ENCODE measurements at regions not wholly inside any gene's neighbourhood (a gene's known extent, or its start where the extent isn't known, plus 50 kb on each side); places are given as distances from the start of the nearest gene placed in this dataset.
A peak's percentile ranks its signal among the peaks of the same experiment; 100 is the strongest.
"Not testable (repeated sequence)": the region's sequence is repeated elsewhere in the genome, so short reads cannot be mapped to it uniquely, and the experiment has no call there.

DNA sequence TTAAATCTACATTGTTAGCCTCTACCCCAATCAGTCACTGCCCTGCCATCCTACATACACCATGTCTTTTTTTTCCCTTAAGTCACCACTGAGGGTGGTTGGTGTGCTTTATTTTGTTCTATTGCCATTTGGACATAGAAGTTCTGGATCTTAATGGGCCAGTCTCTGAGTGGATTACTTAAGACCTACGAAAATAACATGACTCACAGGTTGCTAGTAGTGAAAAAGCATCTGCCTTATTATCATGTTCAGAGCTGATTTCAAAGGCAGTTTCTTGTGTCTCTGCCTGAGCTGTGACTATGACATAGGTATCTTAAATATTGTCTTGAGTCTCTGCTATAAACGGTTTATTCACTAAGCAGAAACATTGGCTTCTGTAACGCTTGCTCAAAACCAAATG is 410.8 kb downstream of the MDFIC start:
- H3K4me3 ChIP-seq (ENCODE audit: low read depth, low read length), result no peak overlapping the region
- DNase-seq (ENCODE audit: low read depth), result peak; percentile 28
- TF ChIP-seq, protein P1, sequence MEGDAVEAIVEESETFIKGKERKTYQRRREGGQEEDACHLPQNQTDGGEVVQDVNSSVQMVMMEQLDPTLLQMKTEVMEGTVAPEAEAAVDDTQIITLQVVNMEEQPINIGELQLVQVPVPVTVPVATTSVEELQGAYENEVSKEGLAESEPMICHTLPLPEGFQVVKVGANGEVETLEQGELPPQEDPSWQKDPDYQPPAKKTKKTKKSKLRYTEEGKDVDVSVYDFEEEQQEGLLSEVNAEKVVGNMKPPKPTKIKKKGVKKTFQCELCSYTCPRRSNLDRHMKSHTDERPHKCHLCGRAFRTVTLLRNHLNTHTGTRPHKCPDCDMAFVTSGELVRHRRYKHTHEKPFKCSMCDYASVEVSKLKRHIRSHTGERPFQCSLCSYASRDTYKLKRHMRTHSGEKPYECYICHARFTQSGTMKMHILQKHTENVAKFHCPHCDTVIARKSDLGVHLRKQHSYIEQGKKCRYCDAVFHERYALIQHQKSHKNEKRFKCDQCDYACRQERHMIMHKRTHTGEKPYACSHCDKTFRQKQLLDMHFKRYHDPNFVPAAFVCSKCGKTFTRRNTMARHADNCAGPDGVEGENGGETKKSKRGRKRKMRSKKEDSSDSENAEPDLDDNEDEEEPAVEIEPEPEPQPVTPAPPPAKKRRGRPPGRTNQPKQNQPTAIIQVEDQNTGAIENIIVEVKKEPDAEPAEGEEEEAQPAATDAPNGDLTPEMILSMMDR (conservative IDR thresholded peaks at IDR 0.05; ENCODE audit: low read depth, low read length), result no peak

DNA sequence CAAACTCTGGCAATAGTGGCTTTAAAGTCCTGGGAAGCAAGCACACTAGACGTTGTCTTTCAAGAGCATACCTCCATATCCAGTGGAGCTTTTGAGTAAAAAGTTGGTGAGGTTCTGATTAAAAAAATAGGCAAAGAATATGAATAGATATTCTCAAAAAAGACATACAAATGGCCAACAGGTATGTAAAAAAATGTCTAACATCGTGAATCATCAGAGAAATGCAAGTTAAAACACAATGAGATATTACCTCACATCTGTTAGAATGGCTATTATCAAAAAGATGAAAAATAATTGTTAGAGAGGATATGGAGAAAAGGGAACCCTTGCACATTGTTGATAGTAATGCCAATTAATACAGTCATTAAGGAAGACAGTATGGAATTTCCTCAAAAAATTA is 407.1 kb downstream of the MDFIC start:
- TF ChIP-seq, protein P1 (conservative IDR thresholded peaks at IDR 0.05; ENCODE audit: low read depth, low read length), result no peak

DNA sequence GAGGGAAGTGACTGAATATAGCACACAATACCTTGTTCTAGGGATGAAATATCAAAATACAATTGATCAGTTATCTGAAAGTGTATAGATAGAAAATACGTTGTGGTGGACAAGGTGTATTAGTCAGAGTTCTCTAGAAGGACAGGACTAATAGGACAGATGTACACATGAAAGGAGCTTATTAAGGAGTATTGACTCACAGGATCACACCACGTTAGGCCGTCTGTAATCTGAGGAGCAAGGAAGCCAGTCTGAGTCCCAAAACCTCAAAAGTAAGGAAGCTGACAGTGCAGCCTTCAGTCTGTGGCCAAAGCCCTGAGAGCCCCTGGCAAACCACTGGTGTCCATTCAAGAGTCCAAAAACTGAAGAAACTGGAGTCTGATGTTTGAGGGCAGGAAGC is 406.1 kb downstream of the MDFIC start:
- no peak for DNase-seq (ENCODE audit: low read depth)
- H3K4me3 ChIP-seq (ENCODE audit: low read depth, low read length), result no peak overlapping the region
- TF ChIP-seq, protein P1 (conservative IDR thresholded peaks at IDR 0.05; ENCODE audit: low read depth, low read length), result no peak

More for the DNA sequence above, 407.1 kb downstream of the MDFIC start:
- no peak overlapping the region for H3K4me3 ChIP-seq (ENCODE audit: low read depth, low read length)
- DNase-seq (ENCODE audit: low read depth), result no peak

DNA sequence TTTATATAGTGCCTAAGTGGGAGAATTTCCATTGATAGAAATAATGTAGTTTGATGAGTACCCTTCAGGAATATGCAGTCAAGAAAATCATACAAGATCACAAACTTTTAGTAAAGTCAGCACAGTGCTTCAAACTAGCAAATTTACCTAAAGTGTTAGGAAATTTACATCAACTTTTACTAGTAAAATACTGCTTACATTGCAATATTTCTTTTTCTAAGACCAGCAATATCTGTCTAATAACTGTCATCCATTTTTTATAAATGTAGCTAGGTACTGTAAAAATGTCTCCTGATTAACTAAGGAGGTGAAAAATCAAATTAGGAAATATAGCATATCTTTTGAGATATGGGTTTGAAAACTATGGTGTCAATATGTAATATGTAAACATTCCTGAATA is 405.4 kb downstream of the MDFIC start:
- TF ChIP-seq, protein P1 (conservative IDR thresholded peaks at IDR 0.05; ENCODE audit: low read depth, low read length), result no peak
- H3K4me3 ChIP-seq (ENCODE audit: low read depth, low read length), result no peak overlapping the region
- DNase-seq (ENCODE audit: low read depth), result no peak

DNA sequence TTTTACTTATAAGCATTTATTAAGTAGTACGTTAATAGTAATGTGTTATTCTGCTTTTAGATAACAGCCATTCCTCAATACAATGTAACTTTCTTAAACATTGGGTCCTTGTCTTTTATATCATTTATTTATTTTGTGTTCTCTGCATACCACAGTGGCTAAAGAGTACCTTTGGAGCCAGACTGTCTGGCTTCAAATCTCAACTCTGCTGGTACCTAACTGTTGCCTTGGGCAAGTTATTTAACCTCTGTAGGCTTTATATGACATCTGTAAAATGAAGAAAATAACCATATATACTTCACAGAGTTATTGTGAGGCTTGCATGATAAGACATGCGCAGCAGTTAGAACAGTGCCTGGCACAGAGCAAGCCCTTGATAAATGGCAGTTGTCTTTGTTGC is 397.6 kb downstream of the MDFIC start:
- no peak overlapping the region for H3K4me3 ChIP-seq (ENCODE audit: low read depth, low read length)
- TF ChIP-seq, protein P1 (conservative IDR thresholded peaks at IDR 0.05; ENCODE audit: low read depth, low read length), result no peak
- no peak for DNase-seq (ENCODE audit: low read depth)

DNA sequence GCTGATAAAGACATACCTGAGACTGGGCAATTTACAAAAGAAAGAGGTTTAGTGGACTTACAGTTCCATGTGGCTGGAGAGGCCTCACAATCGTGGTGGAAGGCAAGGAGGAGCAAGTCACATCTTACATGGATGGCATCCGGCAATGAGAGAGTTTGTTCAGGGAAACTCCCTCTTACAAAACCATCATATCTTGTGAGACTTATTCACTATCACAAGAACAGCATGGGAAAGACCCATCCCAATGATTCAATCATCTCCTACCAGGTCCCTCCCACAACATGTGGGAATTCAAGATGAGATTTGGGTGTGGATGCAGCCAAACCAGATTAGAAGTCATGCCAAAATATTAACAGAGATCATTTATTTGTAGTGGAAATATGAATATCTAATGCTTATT is 388.4 kb downstream of the MDFIC start:
- not testable (repeated sequence) for DNase-seq (ENCODE audit: low read depth); H3K4me3 ChIP-seq (ENCODE audit: low read depth, low read length)

DNA sequence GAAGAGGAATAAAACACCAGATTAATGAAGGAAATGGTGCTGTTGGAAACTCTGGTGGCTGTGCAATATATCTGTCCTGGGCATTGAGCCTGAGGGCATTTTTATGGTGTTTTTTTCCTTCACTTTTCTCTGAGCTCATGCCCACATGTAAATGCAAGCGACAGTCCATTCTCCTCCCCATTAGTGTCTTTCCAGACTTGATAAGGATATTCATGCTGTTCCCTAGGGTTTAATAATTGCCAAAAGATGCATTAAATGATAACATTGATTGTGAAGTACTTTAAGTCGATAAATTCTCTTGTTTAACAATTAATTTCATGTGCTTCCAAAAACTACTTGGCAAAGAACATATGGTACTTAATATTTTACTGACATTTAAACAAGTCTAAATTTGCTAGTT is 384.7 kb downstream of the MDFIC start:
- H3K4me3 ChIP-seq (ENCODE audit: low read depth, low read length), result no peak overlapping the region
- TF ChIP-seq, protein P1 (conservative IDR thresholded peaks at IDR 0.05; ENCODE audit: low read depth, low read length), result no peak
- DNase-seq (ENCODE audit: low read depth), result no peak

Data from choroid plexus epithelial cell (primary cell).